ENCODE measurements at regions not wholly inside any gene's neighbourhood (a gene's known extent, or its start where the extent isn't known, plus 50 kb on each side); places are given as distances from the start of the nearest gene placed in this dataset.

GRCh38 chr2:216574046-216574445 is 59.2 kb upstream of the IGFBP2 start:
- no peak overlapping the region for H3K4me3 ChIP-seq (ENCODE audit: low read depth, low read length)
- DNase-seq (ENCODE audit: low read depth), result peak; percentile 14
- TF ChIP-seq CTCF (IDR thresholded peaks at IDR 0.05; ENCODE audit: insufficient read depth, low read length), result no peak

DNA sequence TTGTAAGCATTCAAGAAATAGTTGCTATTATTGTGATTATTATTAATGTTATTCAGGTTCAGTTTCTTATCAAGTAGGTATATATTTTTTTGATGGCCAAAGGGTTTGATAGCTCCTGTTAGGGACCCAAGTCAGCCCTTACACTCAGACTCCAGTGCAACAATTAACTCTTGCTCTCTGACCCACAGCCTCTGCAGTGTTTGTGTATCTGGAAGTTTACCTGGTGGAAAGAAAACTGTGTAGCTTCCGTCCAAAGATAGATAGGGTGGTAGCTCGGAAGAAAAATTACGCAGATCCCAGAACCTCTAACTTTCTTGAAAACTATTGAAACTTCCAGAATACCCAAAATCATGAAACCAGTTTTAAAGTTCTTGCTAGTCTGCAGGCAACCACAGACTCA is 58.6 kb upstream of the IGFBP2 start:
- no peak for TF ChIP-seq CTCF (IDR thresholded peaks at IDR 0.05; ENCODE audit: insufficient read depth, low read length)
- no peak for DNase-seq (ENCODE audit: low read depth)
- no peak overlapping the region for H3K4me3 ChIP-seq (ENCODE audit: low read depth, low read length)

DNA sequence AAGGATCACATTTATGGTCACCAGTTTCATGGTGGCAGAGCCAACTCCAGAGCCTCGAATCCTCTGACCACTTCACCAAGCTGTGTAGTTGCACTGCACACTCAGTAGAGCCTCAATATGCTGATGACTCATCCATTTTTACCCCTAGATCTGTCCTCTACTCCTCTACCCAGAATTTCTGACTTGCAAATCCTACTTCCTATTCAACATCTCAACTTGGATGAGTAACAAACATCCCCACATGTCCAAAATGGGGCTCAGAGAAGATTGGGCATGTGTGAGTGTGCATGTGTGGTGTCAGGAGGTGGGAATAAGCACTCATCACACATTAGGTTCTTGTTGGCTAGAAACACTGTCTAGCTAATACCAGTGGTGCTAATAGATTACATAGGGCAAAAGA is 57.8 kb upstream of the IGFBP2 start:
- TF ChIP-seq CTCF (IDR thresholded peaks at IDR 0.05; ENCODE audit: insufficient read depth, low read length), result no peak
- no peak for DNase-seq (ENCODE audit: low read depth)
- H3K4me3 ChIP-seq (ENCODE audit: low read depth, low read length), result no peak overlapping the region

DNA sequence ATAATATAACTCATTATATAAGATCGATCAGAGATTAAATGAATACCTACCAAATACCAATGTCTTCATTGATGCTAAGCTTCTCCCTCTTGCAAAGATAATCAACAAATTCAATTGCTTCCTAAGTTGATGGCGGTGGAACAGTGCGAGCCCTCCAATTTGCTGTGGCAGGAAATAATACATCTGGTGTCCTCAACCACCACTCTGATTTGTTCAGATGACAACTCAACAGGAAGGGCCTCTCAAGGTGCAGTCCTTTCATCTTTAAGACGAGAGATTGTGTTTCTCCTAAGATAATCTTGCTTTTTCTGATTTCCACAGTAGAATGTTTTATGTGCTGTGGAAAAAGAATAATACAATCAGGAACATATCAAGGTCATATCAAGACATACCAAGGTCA is 56.6 kb upstream of the IGFBP2 start:
- H3K4me3 ChIP-seq (ENCODE audit: low read depth, low read length), result no peak overlapping the region
- TF ChIP-seq CTCF (IDR thresholded peaks at IDR 0.05; ENCODE audit: insufficient read depth, low read length), result no peak
- DNase-seq (ENCODE audit: low read depth), result no peak

DNA sequence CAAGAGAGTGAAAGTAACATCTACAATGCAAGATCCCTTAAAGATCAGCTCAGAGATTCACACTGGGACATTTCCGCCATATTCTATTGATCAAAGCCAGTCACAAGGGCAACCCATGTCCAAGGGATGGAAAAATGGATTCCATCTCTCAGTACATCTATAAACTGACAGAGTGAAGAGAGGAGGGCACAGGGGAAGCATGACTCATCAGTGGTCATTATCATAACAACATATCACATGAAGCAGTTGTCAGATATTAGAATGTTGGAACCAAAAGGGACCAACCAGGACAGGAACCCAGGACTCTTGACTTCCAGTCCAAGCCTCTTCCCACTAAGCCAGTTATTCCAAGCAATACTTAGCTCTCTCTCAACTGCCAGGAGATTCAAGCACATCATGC is 54.9 kb upstream of the IGFBP2 start:
- no peak overlapping the region for H3K4me3 ChIP-seq (ENCODE audit: low read depth, low read length)
- no peak for TF ChIP-seq CTCF (IDR thresholded peaks at IDR 0.05; ENCODE audit: insufficient read depth, low read length)
- no peak for DNase-seq (ENCODE audit: low read depth)

- TF ChIP-seq CTCF (IDR thresholded peaks at IDR 0.05; ENCODE audit: insufficient read depth, low read length), result no peak
- DNase-seq (ENCODE audit: low read depth), result peak; percentile 35
- H3K4me3 ChIP-seq (ENCODE audit: low read depth, low read length), result no peak overlapping the region
Observed at GRCh38 chr2:216583147-216583546, 50.1 kb upstream of the IGFBP2 start.
